ENCODE measurements at regions not wholly inside any gene's neighbourhood (a gene's known extent, or its start where the extent isn't known, plus 50 kb on each side); places are given as distances from the start of the nearest gene placed in this dataset.

DNA sequence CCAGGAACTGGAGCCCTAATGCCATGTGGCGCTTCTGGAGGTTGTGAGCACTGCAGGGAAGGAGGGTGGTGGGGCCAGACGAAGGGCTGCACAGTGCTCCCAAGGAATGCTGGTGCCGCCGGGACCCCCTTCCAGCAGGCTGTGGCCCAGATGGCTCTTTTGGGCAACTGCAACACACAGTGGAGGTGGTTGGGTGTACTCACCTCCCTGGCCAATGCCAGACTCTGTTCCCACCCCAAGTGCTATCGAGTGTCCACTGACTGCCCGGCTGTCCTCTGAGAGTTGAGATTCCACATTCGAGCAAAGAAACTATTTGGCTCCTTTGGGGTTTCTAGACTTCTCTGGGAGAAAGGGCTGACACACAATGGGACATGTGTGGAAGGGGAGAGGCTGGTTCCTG, 167.9 kb downstream of the RGS9 start:
- no peak overlapping the region for H3K4me2 ChIP-seq (ENCODE audit: low read depth, low read length)

More for the DNA sequence above, 167.9 kb downstream of the RGS9 start:
- Histone ChIP-seq H2BK15ac (ENCODE audit: low read depth, low read length) (no peak overlapping the region), H3K18ac (ENCODE audit: low read depth, low read length) (no peak overlapping the region), H4K5ac (ENCODE audit: low read depth, low read length) (no peak overlapping the region), H3K4me1 (ENCODE audit: control insufficient read depth, insufficient read depth, low read length) (no peaks in the 10 kb centered on the region), H2BK5ac (ENCODE audit: low read depth, low read length, poor library complexity, severe bottlenecking) (no peak overlapping the region), H3K23ac (ENCODE audit: low read depth, low read length) (no peak overlapping the region), H3K9ac (ENCODE audit: low read depth, low read length) (no peak overlapping the region), H3K79me1 (ENCODE audit: low read depth in 1 of 2, low read length in 2 of 2) (no peaks in the 10 kb centered on the region), H3K56ac (ENCODE audit: extremely low read depth, insufficient read depth, low read length) (no peak overlapping the region), H4K91ac (ENCODE audit: insufficient read depth, low read depth, low read length) (no peak overlapping the region), H3K27ac (ENCODE audit: insufficient read depth, low read length) (no peak overlapping the region), H3K14ac (replicated peaks; ENCODE audit: low read depth, low read length) (no peak overlapping the region), H2BK120ac (ENCODE audit: low read depth, low read length) (no peak overlapping the region), H2AK9ac (replicated peaks; ENCODE audit: low read depth, low read length, poor library complexity) (no peak overlapping the region), H4K8ac (ENCODE audit: low read depth in 2 of 2, low read length in 2 of 2) (no peak overlapping the region), H3K4me3 (ENCODE audit: insufficient read depth, low read depth, low read length) (no peak overlapping the region), H3K9me1 (ENCODE audit: insufficient read depth, low read length) (no peaks in the 10 kb centered on the region), H4K20me1 (ENCODE audit: insufficient read depth, low read length) (no peaks in the 10 kb centered on the region), H3K4ac (ENCODE audit: low read depth, low read length) (no peak overlapping the region), H3K9me3 (ENCODE audit: control insufficient read depth, insufficient read depth, low read length) (peaks cover 6% of the 10 kb centered on the region; the same call in 1 of the 2 replicates), H3K27me3 (ENCODE audit: control insufficient read depth, insufficient read depth, low read length) (peaks cover 14% of the 10 kb centered on the region), H3K36me3 (ENCODE audit: control insufficient read depth, insufficient read depth, low read length) (no peaks in the 10 kb centered on the region), H2BK20ac (ENCODE audit: low read depth, low read length) (no peak overlapping the region), H2AFZ (replicated peaks; ENCODE audit: low read length, poor library complexity) (peak overlapping the region; percentile 5), H2AK5ac (ENCODE audit: low read depth, low read length) (no peak overlapping the region)
- no TSS peak for BruUV-seq (replicated peaks)
- in situ Hi-C loops (cut with MboI; ENCODE audit: low sequenced_read_pairs) (no loop called here), intact Hi-C loops (cut with micrococcal nuclease) (no loop called here), dilution Hi-C loops (cut with HindIII; ENCODE audit: low sequenced_read_pairs, unreplicated experiment) (no loop called here)
- CTCF ChIA-PET = no interaction called here
- WGBS, 2 experiments (ENCODE audit: extremely low coverage in 2 of 2, insufficient read length in 1 of 2) = 83% methylated on average over 1 of the region's 7 CpGs; no CpG with 5 or more reads in 1 of the 2 experiments
- ATAC-seq (ENCODE audit: low read depth) (no peak), DNase-seq (no peak)
- TF ChIP-seq RFX5 (IDR thresholded peaks at IDR 0.05; ENCODE audit: low read depth, low read length) (no peak), MAZ (IDR thresholded peaks at IDR 0.05; ENCODE audit: borderline replicate concordance, low read depth, low read length) (no peak), SMC3 (IDR thresholded peaks at IDR 0.05; ENCODE audit: low read depth, low read length) (no peak), POLR2A (IDR thresholded peaks at IDR 0.05; ENCODE audit: low read depth, low read length) (no peak), CHD1 (IDR thresholded peaks at IDR 0.05; ENCODE audit: low read depth, low read length) (no peak), RCOR1 (IDR thresholded peaks at IDR 0.05; ENCODE audit: insufficient replicate concordance, low read length) (no peak), CTCF (conservative IDR thresholded peaks at IDR 0.05; ENCODE audit: low read depth, low read length) (no peak), RAD21 (IDR thresholded peaks at IDR 0.05; ENCODE audit: low read length) (no peak)
- TF ChIP-seq, protein P1, sequence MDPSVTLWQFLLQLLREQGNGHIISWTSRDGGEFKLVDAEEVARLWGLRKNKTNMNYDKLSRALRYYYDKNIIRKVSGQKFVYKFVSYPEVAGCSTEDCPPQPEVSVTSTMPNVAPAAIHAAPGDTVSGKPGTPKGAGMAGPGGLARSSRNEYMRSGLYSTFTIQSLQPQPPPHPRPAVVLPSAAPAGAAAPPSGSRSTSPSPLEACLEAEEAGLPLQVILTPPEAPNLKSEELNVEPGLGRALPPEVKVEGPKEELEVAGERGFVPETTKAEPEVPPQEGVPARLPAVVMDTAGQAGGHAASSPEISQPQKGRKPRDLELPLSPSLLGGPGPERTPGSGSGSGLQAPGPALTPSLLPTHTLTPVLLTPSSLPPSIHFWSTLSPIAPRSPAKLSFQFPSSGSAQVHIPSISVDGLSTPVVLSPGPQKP (IDR thresholded peaks at IDR 0.05; ENCODE audit: borderline replicate concordance, low read depth, low read length) = no peak
- TF ChIP-seq, protein P2, sequence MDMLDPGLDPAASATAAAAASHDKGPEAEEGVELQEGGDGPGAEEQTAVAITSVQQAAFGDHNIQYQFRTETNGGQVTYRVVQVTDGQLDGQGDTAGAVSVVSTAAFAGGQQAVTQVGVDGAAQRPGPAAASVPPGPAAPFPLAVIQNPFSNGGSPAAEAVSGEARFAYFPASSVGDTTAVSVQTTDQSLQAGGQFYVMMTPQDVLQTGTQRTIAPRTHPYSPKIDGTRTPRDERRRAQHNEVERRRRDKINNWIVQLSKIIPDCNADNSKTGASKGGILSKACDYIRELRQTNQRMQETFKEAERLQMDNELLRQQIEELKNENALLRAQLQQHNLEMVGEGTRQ (IDR thresholded peaks at IDR 0.05; ENCODE audit: low read depth, low read length) = no peak
- POLR2A ChIA-PET (ENCODE audit: unreplicated experiment) = no interaction called here

Measured in IMR-90 (cell line).